GM23338 (cell line): ENCODE measurements at regions not wholly inside any gene's neighbourhood (a gene's known extent, or its start where the extent isn't known, plus 50 kb on each side); places are given as distances from the start of the nearest gene placed in this dataset.

Experiments used
- CTCF ChIP-seq, 2 experiments: fragments of 200-600 bp in 1 of 2; sonication (generic) in 1 of 2; conservative IDR thresholded peaks; 2 replicates each; pipeline versions ENCODE4 v1.5.1 to v1.6.1; 2016 to 2017; ENCODE audit warnings: antibody characterized with exemption in 2 of 2, low read depth in 2 of 2, mild to moderate bottlenecking in 2 of 2, moderate library complexity in 1 of 2
- ETS1 ChIP-seq: IDR thresholded peaks from 2 replicates; pipeline ENCODE4 v1.6.1; 2016; ENCODE audit warnings: antibody characterized with exemption
- EZH2 ChIP-seq: fragments of 200-600 bp; sonication (generic); IDR thresholded peaks from one replicate; pipeline ENCODE4 v1.8.0; 2017; ENCODE audit warnings: antibody characterized with exemption, mild to moderate bottlenecking, low read depth; ENCODE audit not compliant: unreplicated experiment
- JUNB ChIP-seq: IDR thresholded peaks from one replicate; pipeline ENCODE4 v1.6.1; 2016; ENCODE audit warnings: antibody characterized with exemption; ENCODE audit not compliant: unreplicated experiment
- NANOG ChIP-seq: IDR thresholded peaks from 2 replicates; pipeline ENCODE4 v1.6.1; 2016; ENCODE audit warnings: antibody characterized with exemption, borderline replicate concordance
- POLR2AphosphoS5 ChIP-seq: IDR thresholded peaks from 2 replicates; pipeline ENCODE4 v1.6.1; 2016; ENCODE audit warnings: antibody characterized with exemption, low read depth
- REST ChIP-seq: IDR thresholded peaks from one replicate; pipeline ENCODE4 v1.6.1; 2018; ENCODE audit warnings: antibody characterized with exemption; ENCODE audit not compliant: unreplicated experiment
- STAT1 ChIP-seq: IDR thresholded peaks from one replicate; pipeline ENCODE4 v1.6.1; 2016; ENCODE audit warnings: antibody characterized with exemption; ENCODE audit not compliant: unreplicated experiment
- ZNF114 ChIP-seq: fragments of 250-450 bp; sonication (Bioruptor Pico); IDR thresholded peaks from 2 replicates; pipeline ENCODE4 v1.5.0; 2020; ENCODE audit warnings: mild to moderate bottlenecking, moderate library complexity
- ZNF331 ChIP-seq: fragments of 250-450 bp; sonication (Bioruptor Pico); IDR thresholded peaks from 2 replicates; pipeline ENCODE4 v1.5.0; 2020; ENCODE audit warnings: low read depth, mild to moderate bottlenecking, moderate library complexity
- ZNF462 ChIP-seq: fragments of 250-450 bp; sonication (Bioruptor Pico); IDR thresholded peaks from 2 replicates; pipeline ENCODE4 v1.5.0; 2020; ENCODE audit warnings: mild to moderate bottlenecking, moderate library complexity

- TF ChIP-seq ZNF462 (CRISPR knock-in tag) (no peak), NANOG (no peak), REST (no peak), ZNF331 (CRISPR knock-in tag) (no peak), EZH2 (no peak), ETS1 (no peak), CTCF (conservative IDR thresholded peaks at IDR 0.05; ENCODE audit: low read depth in 2 of 2) (no peak), JUNB (no peak), ZNF114 (CRISPR knock-in tag) (no peak), STAT1 (no peak), POLR2AphosphoS5 (no peak)
These were observed 159.2 kb downstream of the BMP7 start (continued) for GRCh38 chr20:57107208-57107607.
